Endodermal cell (in vitro differentiated cells): ENCODE measurements at regions not wholly inside any gene's neighbourhood (a gene's known extent, or its start where the extent isn't known, plus 50 kb on each side); places are given as distances from the start of the nearest gene placed in this dataset.
"Not testable (repeated sequence)": the region's sequence is repeated elsewhere in the genome, so short reads cannot be mapped to it uniquely, and the experiment has no call there.

Experiments
- DNase-seq: peaks from one replicate; pipeline ENCODE4 v3.0.0-alpha.2; 2017
- H3K27ac ChIP-seq: 2 replicates; pipeline ENCODE4 v1.5.1; 2013; ENCODE audit warnings: mild to moderate bottlenecking, low read depth, low read length, moderate library complexity
- H3K27me3 ChIP-seq: 2 replicates; pipeline ENCODE4 v1.6.1; 2013; ENCODE audit warnings: mild to moderate bottlenecking, low read length, moderate library complexity; ENCODE audit not compliant: insufficient read depth, control insufficient read depth, poor library complexity, severe bottlenecking
- H3K36me3 ChIP-seq: 2 replicates; pipeline ENCODE4 v1.7.0; 2013; ENCODE audit warnings: mild to moderate bottlenecking, low read length, moderate library complexity; ENCODE audit not compliant: control insufficient read depth, insufficient read depth
- H3K4me1 ChIP-seq: one replicate; pipeline ENCODE4 v1.7.0; 2013; ENCODE audit warnings: low read length; ENCODE audit not compliant: control insufficient read depth, insufficient read depth
- H3K4me3 ChIP-seq: 2 replicates; pipeline ENCODE4 v1.5.1; 2013; ENCODE audit warnings: mild to moderate bottlenecking, low read length, moderate library complexity
- H3K9ac ChIP-seq: 2 replicates; pipeline ENCODE4 v1.6.1; 2013; ENCODE audit warnings: mild to moderate bottlenecking, low read length, moderate library complexity; ENCODE audit not compliant: poor library complexity, severe bottlenecking; ENCODE audit errors: extremely low read depth
- H3K9me3 ChIP-seq: 2 replicates; pipeline ENCODE4 v1.6.1; 2013; ENCODE audit warnings: mild to moderate bottlenecking, low read length, moderate library complexity; ENCODE audit not compliant: control insufficient read depth
- H3K27ac Mint-ChIP-seq: 2 replicates; pipeline ENCODE4 v1.8.0; 2020; ENCODE audit warnings: mixed read lengths
- H3K27me3 Mint-ChIP-seq: 2 replicates; pipeline ENCODE4 v1.8.0; 2021; ENCODE audit warnings: mild to moderate bottlenecking, mixed read lengths; ENCODE audit not compliant: insufficient read depth
- H3K36me3 Mint-ChIP-seq: 2 replicates; pipeline ENCODE4 v1.8.0; 2020; ENCODE audit warnings: low read depth, mixed read lengths
- H3K4me1 Mint-ChIP-seq: 2 replicates; pipeline ENCODE4 v1.8.0; 2020; ENCODE audit warnings: mixed read lengths
- H3K4me3 Mint-ChIP-seq: 2 replicates; pipeline ENCODE4 v1.8.0; 2020; ENCODE audit warnings: mild to moderate bottlenecking, moderate library complexity, mixed read lengths
- H3K9me3 Mint-ChIP-seq: 2 replicates; pipeline ENCODE4 v1.8.0; 2020; ENCODE audit warnings: mild to moderate bottlenecking, mixed read lengths
- WGBS, 2 experiments: methylation state at CpG; one replicate each; pipeline versions ENCODE4 v1.1.5 to v1.1.7; 2013; ENCODE audit warnings: missing lambda C conversion rate in 2 of 2, mixed read lengths in 1 of 2; ENCODE audit not compliant: insufficient coverage in 1 of 2, insufficient read length in 1 of 2; 5-methylcytosine and 5-hydroxymethylcytosine counted together
- TF ChIP-seq, protein P1 (sequence below): fragments of 200-600 bp; sonication (generic); conservative IDR thresholded peaks from 2 replicates; pipeline ENCODE4 v1.5.0; 2021; ENCODE audit warnings: antibody characterized with exemption, mild to moderate bottlenecking

DNA sequence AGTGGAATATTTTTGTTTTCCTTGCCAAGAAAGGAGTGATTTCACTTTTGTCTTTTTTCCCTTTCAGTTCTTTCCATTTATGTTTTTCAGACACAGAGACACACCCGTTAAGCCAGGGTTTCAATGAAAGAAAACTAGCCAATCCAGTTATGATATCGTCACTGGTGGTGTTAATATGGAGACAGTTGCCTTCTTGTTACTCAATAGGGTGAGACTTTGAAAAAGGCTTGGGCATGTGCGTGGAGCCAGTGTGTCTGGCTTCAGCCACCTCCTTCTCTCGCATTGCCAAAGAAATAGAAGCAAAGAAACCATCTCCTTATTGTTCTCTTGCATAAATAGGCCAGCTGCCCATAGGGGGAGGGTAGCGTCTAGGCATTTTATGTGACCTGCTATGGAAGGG, 84.1 kb upstream of the DLX6 start:
- H3K36me3 ChIP-seq, result no peaks in the 10 kb centered on the region
- no peak overlapping the region for H3K4me3 Mint-ChIP-seq
- H3K27me3 ChIP-seq, result no peaks in the 10 kb centered on the region
- H3K9me3 ChIP-seq, result no peaks in the 10 kb centered on the region
- H3K27ac Mint-ChIP-seq, result no peak overlapping the region
- TF ChIP-seq, protein P1, sequence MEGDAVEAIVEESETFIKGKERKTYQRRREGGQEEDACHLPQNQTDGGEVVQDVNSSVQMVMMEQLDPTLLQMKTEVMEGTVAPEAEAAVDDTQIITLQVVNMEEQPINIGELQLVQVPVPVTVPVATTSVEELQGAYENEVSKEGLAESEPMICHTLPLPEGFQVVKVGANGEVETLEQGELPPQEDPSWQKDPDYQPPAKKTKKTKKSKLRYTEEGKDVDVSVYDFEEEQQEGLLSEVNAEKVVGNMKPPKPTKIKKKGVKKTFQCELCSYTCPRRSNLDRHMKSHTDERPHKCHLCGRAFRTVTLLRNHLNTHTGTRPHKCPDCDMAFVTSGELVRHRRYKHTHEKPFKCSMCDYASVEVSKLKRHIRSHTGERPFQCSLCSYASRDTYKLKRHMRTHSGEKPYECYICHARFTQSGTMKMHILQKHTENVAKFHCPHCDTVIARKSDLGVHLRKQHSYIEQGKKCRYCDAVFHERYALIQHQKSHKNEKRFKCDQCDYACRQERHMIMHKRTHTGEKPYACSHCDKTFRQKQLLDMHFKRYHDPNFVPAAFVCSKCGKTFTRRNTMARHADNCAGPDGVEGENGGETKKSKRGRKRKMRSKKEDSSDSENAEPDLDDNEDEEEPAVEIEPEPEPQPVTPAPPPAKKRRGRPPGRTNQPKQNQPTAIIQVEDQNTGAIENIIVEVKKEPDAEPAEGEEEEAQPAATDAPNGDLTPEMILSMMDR, result no peak
- no peaks in the 10 kb centered on the region for H3K36me3 Mint-ChIP-seq
- 88 to 89% methylated on average over 2 to 5 of the region's 5 CpGs for WGBS, 2 experiments
- H3K9ac ChIP-seq, result no peak overlapping the region
- DNase-seq, result no peak
- H3K4me1 Mint-ChIP-seq, result no peaks in the 10 kb centered on the region
- no peaks in the 10 kb centered on the region for H3K4me1 ChIP-seq
- no peak overlapping the region for H3K4me3 ChIP-seq
- H3K27ac ChIP-seq, result no peak overlapping the region
- H3K27me3 Mint-ChIP-seq, result peaks cover 6% of the 10 kb centered on the region
- H3K9me3 Mint-ChIP-seq, result no peaks in the 10 kb centered on the region

DNA sequence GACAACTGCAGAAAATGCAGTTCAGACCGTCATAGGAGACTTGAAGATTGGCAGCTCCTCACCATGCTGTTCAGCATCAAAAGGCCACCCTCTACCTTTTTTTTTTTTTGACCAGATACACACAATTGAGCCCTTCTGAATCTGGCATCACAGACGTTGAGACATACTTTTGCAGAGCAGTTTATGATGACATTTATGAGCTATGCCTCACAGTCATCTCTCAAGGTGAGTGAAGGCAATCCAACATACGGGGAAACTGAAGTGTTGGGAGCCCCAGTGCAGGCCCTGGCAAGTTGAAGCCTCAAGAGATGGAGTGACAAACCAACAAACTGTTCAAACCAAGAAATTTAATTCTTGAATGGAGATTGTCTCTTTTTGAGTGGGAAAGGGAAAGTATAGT, 83.6 kb upstream of the DLX6 start:
- Histone ChIP-seq H3K27ac (no peak overlapping the region), H3K27me3 (no peaks in the 10 kb centered on the region), H3K9ac (no peak overlapping the region), H3K9me3 (no peaks in the 10 kb centered on the region), H3K4me3 (no peak overlapping the region), H3K4me1 (no peaks in the 10 kb centered on the region), H3K36me3 (no peaks in the 10 kb centered on the region)
- 85 to 91% methylated on average over 2 to 3 of the region's 3 CpGs for WGBS, 2 experiments
- Mint-ChIP-seq H3K36me3 (no peaks in the 10 kb centered on the region), H3K4me1 (no peaks in the 10 kb centered on the region), H3K9me3 (no peaks in the 10 kb centered on the region), H3K27me3 (peaks cover 6% of the 10 kb centered on the region), H3K27ac (no peak overlapping the region), H3K4me3 (no peak overlapping the region)
- no peak for DNase-seq
- TF ChIP-seq, protein P1, result no peak

DNA sequence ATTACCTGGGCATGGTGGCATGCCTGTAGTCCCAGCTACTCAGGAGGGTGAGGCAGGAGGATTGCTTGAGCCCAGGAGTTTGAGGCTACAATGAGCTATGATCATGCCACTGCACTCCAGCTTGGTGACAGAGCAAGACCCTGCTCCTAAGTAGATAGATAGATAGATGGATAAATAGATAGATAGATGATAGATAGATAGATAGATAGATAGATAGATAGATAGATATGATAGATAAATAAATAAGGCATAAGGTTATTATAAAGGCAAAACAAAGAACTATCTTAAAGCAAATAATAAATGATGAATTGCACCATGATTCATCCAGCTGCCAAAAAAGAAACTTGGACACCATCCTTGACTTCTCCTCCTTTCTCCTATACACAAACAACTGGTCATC, 82.0 kb upstream of the DLX6 start:
- H3K27me3 Mint-ChIP-seq, H3K9me3 ChIP-seq, H3K27ac Mint-ChIP-seq, H3K4me3 Mint-ChIP-seq, H3K9me3 Mint-ChIP-seq, H3K36me3 Mint-ChIP-seq, H3K9ac ChIP-seq, H3K27me3 ChIP-seq, H3K4me1 Mint-ChIP-seq, H3K27ac ChIP-seq, DNase-seq, H3K4me1 ChIP-seq, H3K36me3 ChIP-seq, H3K4me3 ChIP-seq: not testable (repeated sequence)

DNA sequence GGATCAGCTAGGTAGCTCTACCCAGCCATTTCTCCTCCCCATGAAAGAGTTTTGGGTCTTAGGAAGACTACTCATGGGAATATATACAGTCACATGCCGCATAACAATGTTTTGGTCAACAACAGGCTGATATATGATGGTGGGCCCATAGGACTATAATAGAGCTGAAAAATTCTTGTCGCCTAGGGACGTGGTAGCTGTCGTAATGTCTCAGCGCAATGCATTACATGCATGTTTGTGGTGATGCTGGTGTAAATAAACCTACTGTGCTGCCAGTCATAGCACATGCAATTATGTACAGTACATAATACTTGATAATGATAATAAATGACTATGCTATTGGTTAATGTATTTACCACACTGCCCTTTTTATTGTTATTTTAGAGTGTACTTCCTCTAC, 78.2 kb upstream of the DLX6 start:
- Histone ChIP-seq H3K9ac (no peak overlapping the region), H3K4me1 (no peaks in the 10 kb centered on the region), H3K9me3 (no peaks in the 10 kb centered on the region), H3K27ac (no peak overlapping the region), H3K27me3 (no peaks in the 10 kb centered on the region), H3K4me3 (no peak overlapping the region), H3K36me3 (no peaks in the 10 kb centered on the region)
- H3K4me3 Mint-ChIP-seq, result no peak overlapping the region
- no peaks in the 10 kb centered on the region for H3K9me3 Mint-ChIP-seq
- DNase-seq, result no peak
- no peaks in the 10 kb centered on the region for H3K4me1 Mint-ChIP-seq
- no peaks in the 10 kb centered on the region for H3K36me3 Mint-ChIP-seq
- TF ChIP-seq, protein P1, result no peak
- no peak overlapping the region for H3K27ac Mint-ChIP-seq
- 95% methylated on average over 5 of the region's 5 CpGs; no CpG with 5 or more reads in 1 of the 2 experiments for WGBS, 2 experiments
- H3K27me3 Mint-ChIP-seq, result peaks cover 10% of the 10 kb centered on the region
